GM18861 (cell line): ENCODE measurements at regions not wholly inside any gene's neighbourhood (a gene's known extent, or its start where the extent isn't known, plus 50 kb on each side); places are given as distances from the start of the nearest gene placed in this dataset.

Experiments
- ATAC-seq: cut with Tn5 transposase; IDR thresholded peaks from one replicate; pipeline ENCODE4 v1.9.1; 2021; ENCODE audit not compliant: unreplicated experiment

DNA sequence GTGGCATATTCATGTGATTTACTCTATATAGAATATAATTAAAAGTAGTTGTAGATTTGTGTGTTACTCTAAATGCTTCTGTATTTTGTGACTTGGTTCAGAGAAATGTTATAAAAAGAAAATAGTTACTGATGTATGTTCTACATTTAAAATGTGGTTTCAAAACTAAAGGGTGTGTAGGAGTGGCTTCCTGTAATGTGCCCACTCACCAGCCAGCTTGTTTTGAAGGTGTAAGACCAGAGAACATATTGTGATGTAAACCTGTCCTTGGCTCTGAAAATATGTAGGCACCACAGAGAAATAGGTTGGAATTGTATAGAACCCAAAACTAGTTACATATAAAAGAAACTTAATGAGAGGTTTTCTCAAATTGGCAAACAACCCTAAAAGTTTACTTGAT, 51.2 kb upstream of the ARRDC3 start:
- ATAC-seq, result no peak

GRCh38 chr5:91433861-91434260, 50.7 kb upstream of the ARRDC3 start:
- ATAC-seq, result no peak
